GM19467 (cell line): ENCODE measurements at regions not wholly inside any gene's neighbourhood (a gene's known extent, or its start where the extent isn't known, plus 50 kb on each side); places are given as distances from the start of the nearest gene placed in this dataset.

Experiments
- ATAC-seq: cut with Tn5 transposase; IDR thresholded peaks from one replicate; pipeline ENCODE4 v1.9.1; 2021; ENCODE audit warnings: mild to moderate bottlenecking, moderate library complexity; ENCODE audit not compliant: unreplicated experiment

DNA sequence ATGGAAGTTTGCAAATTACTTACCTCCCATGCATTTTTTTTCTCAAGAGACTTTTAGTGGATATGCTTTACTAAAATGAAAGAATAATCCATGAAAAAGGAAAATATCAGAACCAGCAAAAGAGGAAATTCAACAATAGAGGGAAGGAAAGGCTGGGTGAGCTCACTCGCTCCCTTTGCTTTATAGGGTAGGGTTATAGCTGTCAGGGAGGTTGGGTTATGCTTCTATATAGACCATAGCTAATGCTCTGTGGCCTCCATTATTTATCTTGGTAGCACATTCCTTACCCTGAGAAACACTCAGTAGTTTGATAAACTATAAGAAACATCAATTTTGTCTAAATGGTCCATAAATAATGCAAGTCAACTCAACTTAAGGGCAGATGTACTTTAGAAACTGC, 215.9 kb upstream of the FAR2 start:
- no peak for ATAC-seq

DNA sequence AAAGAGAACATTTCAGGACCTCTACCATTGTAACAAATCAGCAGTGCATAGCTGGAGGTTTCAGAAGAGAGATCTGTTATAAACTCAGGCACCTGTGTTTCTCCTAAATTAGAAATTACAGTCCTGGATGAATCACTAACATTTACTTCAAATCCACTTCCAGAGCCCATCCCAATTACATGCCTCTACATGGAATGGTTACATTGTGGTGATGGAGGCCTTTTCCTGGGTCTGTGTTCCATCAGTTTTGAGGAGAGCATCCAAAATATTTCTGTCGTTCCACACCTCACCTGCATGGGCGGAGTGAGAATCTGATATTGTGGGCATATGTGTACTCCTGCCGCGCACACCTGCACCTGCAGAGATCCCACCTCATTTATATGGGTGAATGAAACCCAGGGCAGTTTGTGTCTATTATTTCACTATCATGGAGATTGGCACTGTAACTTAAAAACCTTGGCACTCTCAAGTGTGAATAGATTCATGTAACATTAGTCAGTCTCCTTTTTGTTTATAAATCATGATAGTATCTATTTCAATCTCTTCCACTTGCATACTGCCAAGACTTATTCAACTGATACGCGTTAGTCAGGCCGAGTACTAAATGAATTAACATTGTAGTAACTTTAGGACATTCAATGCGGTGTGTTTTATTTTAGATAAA, 215.1 kb upstream of the FAR2 start:
- no peak for ATAC-seq

DNA sequence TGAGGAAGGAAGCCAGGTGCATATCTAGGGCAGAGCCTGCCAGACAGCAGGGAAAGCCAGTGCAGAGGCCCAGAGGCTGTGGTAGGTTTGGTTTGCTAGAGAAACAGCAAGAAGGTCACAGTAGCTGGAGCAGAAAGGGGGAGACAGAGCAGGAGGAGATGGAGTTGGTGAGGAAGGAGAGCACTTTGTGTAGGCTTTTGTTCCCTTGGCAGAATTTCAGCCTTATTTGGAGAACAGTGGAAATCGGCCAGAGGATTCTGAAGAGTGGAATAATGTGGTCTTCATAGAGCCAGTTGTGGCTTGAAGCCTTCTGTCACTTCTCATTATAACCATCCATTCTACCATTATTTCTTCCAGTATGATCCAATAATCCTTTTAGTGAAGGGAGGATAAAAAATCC, 212.9 kb upstream of the FAR2 start:
- no peak for ATAC-seq

DNA sequence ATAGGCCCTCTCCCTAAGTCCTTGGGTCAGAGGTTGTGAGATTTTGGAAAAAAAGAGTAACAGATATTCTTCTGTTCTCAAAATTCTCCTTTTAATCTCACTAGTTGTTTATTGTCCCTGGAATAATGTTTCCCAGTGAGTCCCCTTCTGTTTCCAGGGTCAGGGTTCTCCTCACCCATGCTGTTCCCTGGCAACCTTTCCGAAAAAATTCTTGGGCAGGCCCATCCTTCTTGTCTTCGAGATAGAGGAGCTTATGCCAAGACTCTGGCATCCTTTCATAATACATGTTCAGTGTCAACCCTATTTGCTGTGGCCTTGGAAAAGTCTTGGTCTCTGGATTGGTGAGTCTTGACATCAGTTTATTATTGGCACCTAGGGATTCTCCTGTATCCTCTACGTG, 212.4 kb upstream of the FAR2 start:
- no peak for ATAC-seq

DNA sequence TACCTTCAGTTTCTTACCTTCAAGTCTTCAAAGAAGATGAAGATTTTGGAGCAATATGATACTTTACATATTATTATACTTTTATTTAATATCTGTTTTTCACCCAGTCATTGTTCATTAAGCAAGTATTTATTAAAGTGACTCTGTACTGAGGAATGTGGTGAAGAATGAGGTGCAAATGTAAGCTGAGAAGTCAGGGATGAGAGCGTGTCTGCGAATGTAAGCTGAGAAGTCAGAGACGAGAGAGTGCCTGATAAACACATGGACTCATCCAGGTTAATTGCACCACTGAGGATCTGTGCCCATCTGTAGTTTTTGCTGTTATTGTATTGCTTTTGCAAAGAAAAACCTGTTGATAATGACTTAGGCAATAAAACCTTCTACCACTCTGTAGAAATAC, 211.9 kb upstream of the FAR2 start:
- ATAC-seq, result no peak

DNA sequence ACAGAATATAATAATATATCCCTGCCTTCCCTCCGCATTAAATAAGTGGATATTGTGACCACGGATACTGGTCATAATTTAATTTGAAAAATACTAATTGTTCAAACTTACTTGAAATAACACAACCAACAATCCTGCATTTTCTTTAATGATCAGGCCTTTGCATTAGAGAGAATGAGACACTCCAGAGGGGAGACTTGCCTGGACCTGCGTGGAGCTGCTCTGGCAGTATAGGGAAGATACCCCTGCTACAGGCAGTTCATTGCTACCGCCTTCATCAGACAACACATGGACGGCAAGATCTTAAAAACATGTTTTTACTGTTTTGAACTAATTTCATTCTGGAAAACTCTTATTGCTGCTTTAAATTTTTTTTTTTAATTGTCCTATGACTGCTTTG, 211.0 kb upstream of the FAR2 start:
- ATAC-seq, result no peak

DNA sequence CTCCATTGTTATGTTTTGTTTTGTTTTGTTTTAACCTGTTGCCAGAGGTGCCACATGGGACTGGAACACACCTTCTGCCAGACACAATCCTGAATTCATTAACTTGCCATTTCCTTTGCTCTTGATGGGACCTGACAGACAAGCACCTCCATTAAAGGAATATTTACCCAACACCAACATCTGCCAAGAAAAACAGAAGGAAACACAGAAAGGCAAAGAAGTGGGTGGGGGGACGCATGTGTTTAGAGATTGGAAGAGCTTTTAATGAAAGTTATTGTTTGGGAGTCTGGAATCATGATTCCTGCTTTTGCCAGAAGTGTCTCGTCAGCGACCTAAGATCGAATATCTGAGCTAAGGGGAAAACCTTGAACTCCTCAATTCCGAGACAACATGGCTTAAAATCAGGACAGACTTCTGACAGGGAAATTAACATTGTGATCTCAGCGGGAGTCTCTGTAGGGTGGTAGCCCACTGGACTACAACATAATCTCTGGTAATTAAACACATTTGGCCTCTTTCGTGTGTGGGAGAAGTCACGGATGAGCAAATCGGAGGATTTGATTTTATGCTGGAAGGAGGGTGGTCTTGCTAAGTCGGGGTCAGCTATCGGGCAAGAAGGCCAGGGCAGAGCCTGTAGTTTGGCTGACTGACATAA, 210.4 kb upstream of the FAR2 start:
- ATAC-seq, result no peak

DNA sequence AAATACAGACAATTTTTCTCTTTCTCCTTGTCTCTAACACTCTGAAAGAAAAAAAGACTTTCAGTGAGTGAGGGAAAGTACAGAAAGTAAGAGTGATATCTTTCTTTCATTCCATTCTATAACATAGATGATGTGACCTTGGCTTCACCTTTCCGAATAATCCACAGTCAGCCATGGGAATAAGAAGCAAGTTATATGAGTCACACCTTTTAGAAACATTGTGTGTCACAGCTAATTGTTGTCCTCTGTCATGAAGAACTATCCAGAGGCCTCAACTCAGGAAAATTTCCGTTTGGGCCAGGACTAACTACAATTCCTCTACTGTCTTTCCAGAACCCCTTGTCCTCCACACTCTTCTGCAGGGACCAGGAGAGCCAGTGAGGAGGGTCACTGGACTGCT, 209.7 kb upstream of the FAR2 start:
- ATAC-seq, result no peak

DNA sequence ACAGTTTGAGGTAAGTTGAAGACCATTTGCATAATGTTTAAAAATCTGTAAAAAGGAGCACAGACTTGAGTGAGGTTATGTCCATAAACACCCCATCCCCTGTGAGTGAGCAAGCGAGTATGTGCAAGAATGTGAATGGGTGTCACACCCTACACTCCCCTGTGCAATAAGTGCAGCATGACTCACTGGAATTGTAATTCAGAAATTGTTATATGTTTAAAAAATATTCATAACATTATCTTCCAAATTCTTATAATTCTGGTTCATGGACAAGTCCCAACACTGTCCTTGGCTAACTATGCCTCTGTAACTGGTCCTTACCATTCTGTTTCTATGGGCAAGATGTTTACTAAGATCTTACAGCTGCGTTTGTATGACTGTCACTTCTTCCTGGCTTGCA, 207.8 kb upstream of the FAR2 start:
- ATAC-seq, result no peak

DNA sequence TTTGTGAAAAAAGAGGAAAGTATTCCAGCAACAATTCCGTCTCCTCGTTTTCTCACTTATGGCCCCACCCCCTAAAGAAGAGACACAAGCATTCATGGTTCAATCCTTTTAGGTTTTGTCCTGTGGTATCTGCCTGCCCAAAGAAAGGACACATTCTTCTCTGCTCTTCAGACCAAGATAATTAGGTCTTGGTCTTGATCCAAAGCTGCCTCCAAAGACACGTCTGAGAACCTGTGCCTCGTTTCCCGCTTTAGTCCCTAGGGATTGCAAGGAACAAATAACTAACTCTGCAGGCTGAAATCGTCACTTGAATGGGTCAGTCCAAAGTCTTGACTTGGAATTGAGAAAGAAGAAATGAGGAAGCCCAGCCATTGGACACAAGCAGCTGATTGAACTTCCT, 202.7 kb upstream of the FAR2 start:
- ATAC-seq, result no peak

DNA sequence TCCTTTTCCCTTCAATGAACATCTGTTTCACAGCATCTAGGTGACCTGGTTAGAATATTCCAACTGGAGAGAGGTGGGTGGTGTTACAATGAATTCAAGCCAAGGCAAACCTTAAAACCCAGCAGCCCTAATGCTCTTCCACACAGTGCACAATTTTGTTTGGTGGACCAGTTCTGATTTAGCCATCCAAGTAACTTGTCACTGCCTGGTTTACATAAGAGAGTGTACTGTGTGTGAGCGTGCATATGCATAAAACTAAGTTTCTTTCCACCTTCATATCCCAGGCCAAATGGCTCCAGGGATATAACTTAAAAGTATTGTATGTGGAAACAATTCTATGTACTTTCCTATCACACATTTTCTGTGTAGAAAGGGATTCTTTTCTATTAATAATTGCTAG, 200.4 kb upstream of the FAR2 start:
- ATAC-seq, result no peak

DNA sequence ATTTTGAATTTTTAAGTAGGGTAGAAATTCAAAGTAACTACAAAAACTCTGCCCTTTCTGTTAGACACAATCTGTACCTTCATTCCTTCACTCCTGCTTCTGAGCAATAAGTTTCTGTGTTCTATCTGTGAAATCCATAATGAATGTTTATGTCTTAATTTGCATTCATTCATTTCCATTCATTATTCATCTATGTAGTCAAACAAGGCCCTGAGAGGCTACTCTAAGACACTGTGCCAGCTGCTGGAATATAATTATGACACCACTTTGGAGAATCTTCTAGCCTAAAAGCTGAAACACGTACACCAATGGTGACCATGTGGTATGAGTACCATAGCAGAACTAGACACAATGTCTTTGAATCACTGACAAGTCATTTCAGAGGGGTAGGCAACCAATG, 199.9 kb upstream of the FAR2 start:
- no peak for ATAC-seq

DNA sequence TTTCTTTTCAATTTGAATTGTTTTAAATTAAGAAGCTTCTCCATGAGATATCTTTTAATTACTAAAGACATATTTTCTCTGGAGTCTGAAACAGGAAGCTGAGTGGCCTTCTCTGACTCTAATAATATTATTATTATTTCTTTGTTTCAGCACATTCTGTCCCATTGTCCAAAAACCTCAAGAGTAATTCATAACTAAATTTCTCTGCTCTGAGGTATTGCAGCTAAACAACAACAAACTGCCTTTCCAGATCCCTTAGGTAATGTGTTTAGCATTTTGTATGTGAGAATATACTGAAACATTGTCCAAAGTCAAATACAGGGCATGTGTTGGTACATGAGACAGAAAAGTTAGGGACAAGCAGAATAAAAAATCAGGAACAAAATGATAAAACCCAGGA, 199.0 kb upstream of the FAR2 start:
- ATAC-seq, result no peak

DNA sequence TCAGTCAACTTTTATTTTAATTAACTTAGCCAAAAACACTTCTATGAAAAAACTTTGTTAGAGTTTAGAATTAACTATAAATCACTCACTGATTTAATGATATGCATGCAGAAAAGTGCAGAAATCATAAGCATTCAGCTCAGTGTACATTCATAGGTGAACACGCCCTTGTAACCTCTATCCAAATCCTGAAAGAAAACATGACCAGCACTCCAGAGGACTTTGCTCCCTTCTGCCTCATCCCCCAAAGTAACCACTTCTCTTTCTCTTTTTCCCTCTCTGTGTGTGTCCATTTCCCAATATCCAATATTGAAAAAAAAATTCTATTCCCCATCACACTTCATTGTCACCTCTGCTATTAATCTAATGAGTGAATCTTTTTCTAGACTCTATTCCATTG, 197.1 kb upstream of the FAR2 start:
- ATAC-seq, result no peak

DNA sequence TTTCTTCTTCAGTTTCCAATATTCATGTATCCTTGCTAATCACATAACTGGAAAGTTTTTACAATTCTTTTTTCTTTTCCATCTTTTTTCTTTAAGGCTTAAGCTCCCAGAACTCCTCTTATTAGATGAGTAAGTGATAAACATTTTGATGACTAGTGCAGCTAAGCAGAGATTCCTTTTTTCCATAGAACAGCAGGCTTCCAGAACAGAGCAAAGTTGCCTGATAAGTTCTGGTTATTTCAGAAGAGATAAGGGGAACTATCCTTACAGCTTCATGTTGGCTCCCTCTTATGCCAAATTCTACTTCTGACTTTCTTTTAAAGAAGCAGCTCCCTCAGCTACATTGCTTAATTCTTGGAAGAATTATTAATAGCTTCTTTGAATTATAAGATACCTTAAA, 194.7 kb upstream of the FAR2 start:
- ATAC-seq, result no peak

DNA sequence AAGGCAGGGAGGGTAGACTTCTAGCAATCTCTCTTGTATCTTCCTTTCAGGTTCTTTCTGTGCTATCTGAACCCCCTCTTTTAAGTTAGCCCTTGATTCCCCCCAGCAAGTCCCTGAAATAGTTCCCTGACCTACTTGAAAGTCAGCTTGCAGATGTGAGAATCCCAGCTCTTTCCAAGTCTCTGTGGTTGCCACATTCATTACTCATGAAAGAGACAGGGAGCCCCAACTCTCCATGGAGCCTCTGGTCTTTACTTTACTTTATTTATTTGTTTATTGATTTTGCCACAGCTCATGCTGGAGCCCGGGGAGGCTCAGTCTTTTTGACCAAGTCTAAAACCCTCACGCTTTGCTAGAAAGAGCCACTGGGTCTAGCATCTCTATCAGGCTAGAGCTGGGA, 193.6 kb upstream of the FAR2 start:
- no peak for ATAC-seq

DNA sequence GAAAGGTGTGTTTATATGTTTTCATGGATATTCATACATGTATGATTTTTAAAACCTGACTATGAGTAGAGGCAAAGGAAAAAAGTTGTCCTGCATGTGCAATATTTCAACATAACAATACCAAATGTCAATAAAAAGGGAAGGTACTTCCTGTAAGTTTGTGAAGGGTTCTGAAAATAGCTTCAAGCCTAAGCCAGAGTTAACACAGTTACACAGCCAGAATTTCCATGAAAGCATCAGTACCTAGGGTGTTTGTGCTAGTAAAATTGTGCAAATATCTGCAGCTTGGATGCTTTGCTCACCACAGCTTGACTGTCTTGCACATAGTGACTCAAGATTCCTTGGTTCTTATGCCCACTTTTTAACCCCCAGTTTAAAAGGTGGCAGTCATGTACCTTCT, 193.1 kb upstream of the FAR2 start:
- ATAC-seq, result no peak

DNA sequence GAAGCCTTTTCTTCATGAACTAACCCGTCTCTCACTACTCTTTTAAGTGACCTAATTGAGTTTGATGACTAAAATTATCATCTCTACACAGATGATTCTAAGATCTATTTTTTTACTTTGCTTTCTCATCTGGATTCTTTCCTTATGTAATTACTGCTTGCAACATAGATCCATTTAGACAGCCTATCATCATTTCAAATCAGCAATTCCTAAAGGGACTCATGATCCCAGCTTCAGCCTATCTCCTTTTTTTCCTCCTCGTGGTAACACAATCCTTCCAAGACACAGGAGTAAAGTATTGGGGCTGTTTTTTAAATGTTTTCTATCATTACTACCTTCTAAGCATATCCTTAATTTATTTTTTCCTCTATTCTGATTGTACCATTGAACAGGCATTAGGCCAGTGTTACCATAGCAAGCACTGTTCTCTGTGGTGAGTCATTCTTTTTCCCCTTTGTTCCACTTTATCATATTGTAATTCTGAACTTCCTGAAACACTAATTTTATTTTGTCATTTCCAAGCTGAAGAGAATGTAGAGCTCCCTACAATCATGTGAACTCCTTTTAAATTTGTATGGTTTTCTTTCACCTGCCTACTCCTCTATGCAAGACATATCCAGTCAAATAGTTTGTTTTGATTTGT, 190.4 kb upstream of the FAR2 start:
- ATAC-seq, result no peak

DNA sequence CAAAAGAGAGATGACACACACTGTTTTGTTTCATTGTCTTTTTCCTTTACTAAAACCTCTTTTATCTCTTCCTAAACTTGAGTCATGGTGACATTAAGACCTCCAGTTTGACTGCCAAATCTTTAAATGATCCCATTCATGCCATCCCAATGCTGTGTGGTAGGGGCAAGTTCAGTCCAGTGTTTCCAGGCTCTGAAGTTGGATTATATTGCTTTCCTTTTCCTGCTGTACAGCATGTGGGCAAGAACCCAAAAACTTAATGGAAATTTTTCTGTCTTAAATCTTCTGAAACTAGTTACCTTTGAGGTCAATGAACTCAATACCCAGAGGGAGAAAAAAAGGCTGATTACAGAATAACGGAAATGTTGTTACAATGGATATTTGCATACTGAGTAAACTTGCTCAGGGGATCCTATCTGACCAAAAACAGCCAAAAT, 187.1 kb upstream of the FAR2 start:
- ATAC-seq, result no peak

DNA sequence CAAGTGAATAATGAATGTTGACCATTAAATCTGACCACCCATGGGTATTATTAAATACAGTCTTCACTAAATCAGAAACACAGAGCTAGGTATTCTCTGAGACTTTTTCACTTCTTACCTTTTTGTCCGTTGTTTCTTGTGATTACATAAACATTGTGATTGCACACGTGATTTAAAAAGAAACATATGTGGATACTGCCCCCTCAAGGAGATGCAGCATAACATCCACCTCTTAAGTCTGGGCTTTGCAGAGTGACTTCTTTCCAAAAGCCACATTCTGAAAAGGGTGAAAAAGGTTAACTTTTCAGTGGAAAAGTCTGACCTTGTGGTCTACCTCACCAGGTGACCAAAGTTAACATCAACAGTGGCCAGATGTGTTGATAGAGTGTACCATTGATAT, 185.5 kb upstream of the FAR2 start:
- ATAC-seq, result no peak

DNA sequence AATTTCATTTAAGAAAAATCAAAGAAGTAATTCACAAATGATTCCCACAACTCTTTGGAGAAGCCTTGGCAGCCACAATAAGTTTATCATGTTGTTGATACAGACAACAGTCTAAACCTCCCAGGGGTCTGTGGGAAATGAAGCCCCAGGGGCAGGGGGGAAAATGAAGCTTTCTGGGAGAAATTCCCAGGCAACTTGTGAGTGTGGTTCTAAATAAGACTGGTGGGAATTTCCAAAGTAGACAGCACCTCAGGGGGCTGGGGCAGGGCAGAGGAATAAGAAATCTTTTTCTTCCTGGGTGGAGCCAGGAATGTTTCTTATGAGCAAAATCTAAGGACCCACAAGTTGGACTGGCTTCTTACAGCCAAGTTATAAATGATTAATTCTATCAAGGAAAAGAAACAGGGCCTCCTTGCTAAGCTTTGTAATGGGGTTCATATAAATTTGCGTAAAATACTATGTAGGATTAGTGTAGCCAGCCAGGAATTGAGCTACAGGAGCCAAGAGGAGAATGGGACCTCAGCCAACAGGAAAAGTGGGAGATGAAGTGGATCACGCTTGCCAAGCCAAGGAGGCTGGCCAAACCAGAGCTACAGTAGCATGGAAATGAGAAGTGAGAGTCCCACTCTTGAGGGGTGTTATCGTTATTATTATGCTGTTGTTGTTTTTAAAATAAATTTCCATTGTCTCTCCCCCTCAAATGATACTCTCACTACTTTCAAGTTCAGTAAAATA, 182.9 kb upstream of the FAR2 start:
- no peak for ATAC-seq

DNA sequence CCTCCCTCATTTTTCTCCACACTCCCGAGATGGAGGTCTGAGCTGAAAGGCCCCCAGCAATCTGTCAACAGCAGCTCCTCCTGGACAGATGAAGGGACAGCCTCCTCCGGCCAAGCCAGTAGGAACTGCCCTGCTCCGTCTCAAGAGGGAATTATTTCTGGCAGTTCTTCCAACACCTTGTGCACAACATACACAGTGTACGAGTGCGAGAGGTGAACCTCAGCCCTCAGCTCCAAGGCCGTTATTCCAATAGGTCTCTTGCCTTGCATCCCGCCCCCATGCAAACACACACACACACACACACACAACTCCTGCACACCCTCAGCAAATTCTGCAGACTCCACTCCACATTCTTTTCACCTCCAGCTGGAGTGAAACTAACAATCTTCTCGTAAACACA, 181.7 kb upstream of the FAR2 start:
- ATAC-seq, result no peak
